HepG2 (cell line): ENCODE measurements at regions not wholly inside any gene's neighbourhood (a gene's known extent, or its start where the extent isn't known, plus 50 kb on each side); places are given as distances from the start of the nearest gene placed in this dataset.

Source experiments
- ATAC-seq: fragments of 200-7000 bp; cut with Tn5 transposase; 3 replicates; pipeline ENCODE4 v1.9.1; 2020; ENCODE audit warnings: mild to moderate bottlenecking, moderate library complexity
- BruUV-seq: library from RNA; stranded (reverse); fragments of 400-500 nt; replicated peaks from 2 replicates; lab custom pipeline; 2021; lab: Mats Ljungman, UMichigan
- CTCF ChIA-PET: fragments of 300-600 bp; formaldehyde crosslinking; extraction: SDS; loops from one replicate; lab custom pipeline; 2021; ENCODE audit warnings: low total read pairs, inconsistent platforms, low intra/inter-chr PET ratio; lab: Yijun Ruan, JAX
- POLR2A ChIA-PET: fragments of 350-600 bp; sonication (Branson Sonifier 250); formaldehyde crosslinking; loops from one replicate; lab custom pipeline; 2020; ENCODE audit warnings: antibody characterized with exemption, inconsistent platforms; lab: Yijun Ruan, JAX
- DNase-seq: peaks from one replicate; pipeline ENCODE4 v3.0.0-alpha.2; 2015; ENCODE audit warnings: low spot score
- FAIRE-seq: peaks from 3 replicates; lab custom pipeline; 2011; peaks lifted over from hg19 to GRCh38; lab: Jason Lieb, UNC
- H2AFZ ChIP-seq: one replicate; pipeline ENCODE4 v1.6.1; 2011; ENCODE audit warnings: low read length, inconsistent platforms
- H3K27ac ChIP-seq: fragments of 300-600 bp; 3 replicates; pipeline ENCODE4 v1.8.0; 2011; ENCODE audit warnings: mixed run types, mild to moderate bottlenecking, mixed read lengths, low read length, inconsistent platforms; ENCODE audit not compliant: insufficient read depth; ENCODE audit errors: extremely low read length
- H3K27me3 ChIP-seq, 2 experiments: fragments of 200-600 bp in 1 of 2; 2 replicates in 1 of 2; 3 replicates in 1 of 2; pipeline versions ENCODE4 v1.6.0 to v1.8.0; 2011; ENCODE audit warnings: low read length in 2 of 2, mild to moderate bottlenecking in 2 of 2, moderate library complexity in 2 of 2, inconsistent platforms in 1 of 2; ENCODE audit not compliant: insufficient read depth in 2 of 2, control insufficient read depth in 1 of 2
- H3K36me3 ChIP-seq, 2 experiments: fragments of 200-600 bp in 1 of 2; replicated peaks in 1 of 2; 2 replicates in 1 of 2; 3 replicates in 1 of 2; pipeline versions ENCODE4 v1.5.1 to v1.8.0; 2011; ENCODE audit warnings: low read length in 2 of 2, inconsistent platforms in 1 of 2; ENCODE audit not compliant: insufficient read depth in 2 of 2, control insufficient read depth in 1 of 2
- H3K4me1 ChIP-seq: 2 replicates; pipeline ENCODE4 v1.5.1; 2012; ENCODE audit warnings: low read length, inconsistent platforms; ENCODE audit not compliant: insufficient read depth
- H3K4me2 ChIP-seq: 2 replicates; pipeline ENCODE4 v1.6.0; 2011; ENCODE audit warnings: low read depth, low read length, inconsistent platforms
- H3K4me3 ChIP-seq, 3 experiments: fragments of 200-600 bp in 1 of 3; sonication (generic), shearing (Covaris generic) in 1 of 3; replicated peaks in 1 of 3; 2 replicates each; pipeline ENCODE4 v1.5.1; 2011 to 2016; ENCODE audit warnings: low read length in 3 of 3, inconsistent platforms in 2 of 3, low read depth in 2 of 3, mild to moderate bottlenecking in 2 of 3, control low read depth in 1 of 3, mixed read lengths in 1 of 3; ENCODE audit not compliant: insufficient read depth in 1 of 3
- H3K79me2 ChIP-seq: one replicate; pipeline ENCODE4 v1.6.1; 2011; ENCODE audit warnings: low read length, inconsistent platforms; ENCODE audit not compliant: insufficient read depth
- H3K9ac ChIP-seq: 2 replicates; pipeline ENCODE4 v1.6.0; 2011; ENCODE audit warnings: mild to moderate bottlenecking, low read depth, low read length, inconsistent platforms; ENCODE audit not compliant: insufficient read depth
- H3K9me3 ChIP-seq: 2 replicates; pipeline ENCODE4 v1.5.1; 2012; ENCODE audit warnings: mild to moderate bottlenecking, low read length
- H4K20me1 ChIP-seq: 2 replicates; pipeline ENCODE4 v1.6.0; 2011; ENCODE audit warnings: inconsistent platforms, mild to moderate bottlenecking, low read length, moderate library complexity; ENCODE audit not compliant: insufficient read depth
- AKAP8 ChIP-seq: sonication (generic); formaldehyde crosslinking; IDR thresholded peaks from 2 replicates; pipeline ENCODE4 v1.5.1; 2020; ENCODE audit warnings: mild to moderate bottlenecking, missing genetic modification reagents
- CREB1 ChIP-seq, 2 experiments: fragments of 450-650 bp in 1 of 2; IDR thresholded peaks; 2 replicates each; pipeline ENCODE4 v1.6.1; 2016 to 2017; ENCODE audit warnings: control low read depth in 1 of 2, mild to moderate bottlenecking in 1 of 2, missing compliant biosample characterization in 1 of 2, missing genetic modification characterization in 1 of 2
- KDM5B ChIP-seq: sonication (generic); formaldehyde crosslinking; IDR thresholded peaks from 2 replicates; pipeline ENCODE4 v1.4.0; 2020; ENCODE audit warnings: missing genetic modification reagents, mild to moderate bottlenecking, borderline replicate concordance
- PBX3 ChIP-seq: sonication (generic); formaldehyde crosslinking; IDR thresholded peaks from 2 replicates; pipeline ENCODE4 v1.8.1; 2023; ENCODE audit warnings: missing genetic modification reagents, inconsistent platforms, borderline replicate concordance
- TBX2 ChIP-seq: sonication (generic); formaldehyde crosslinking; IDR thresholded peaks from 2 replicates; pipeline ENCODE4 v1.5.0; 2020; ENCODE audit warnings: missing genetic modification reagents, mild to moderate bottlenecking, borderline replicate concordance
- ZNF432 ChIP-seq: sonication (generic); formaldehyde crosslinking; IDR thresholded peaks from 2 replicates; pipeline ENCODE4 v1.5.0; 2020; ENCODE audit warnings: missing genetic modification reagents, mild to moderate bottlenecking, borderline replicate concordance
- ZNF720 ChIP-seq: sonication (generic); formaldehyde crosslinking; IDR thresholded peaks from 2 replicates; pipeline ENCODE4 v1.4.0; 2020; ENCODE audit warnings: missing genetic modification reagents
- ZSCAN29 ChIP-seq: sonication (generic); formaldehyde crosslinking; conservative IDR thresholded peaks from 2 replicates; pipeline ENCODE4 v1.4.0; 2020; ENCODE audit warnings: mild to moderate bottlenecking, missing genetic modification reagents
- WGBS: methylation state at CpG from one replicate; pipeline ENCODE4 v1.1.6; 2017; ENCODE audit warnings: low lambda C conversion rate; 5-methylcytosine and 5-hydroxymethylcytosine counted together
- in situ Hi-C: cut with HindIII; loops from 2 replicates; pipeline ENCODE4 v1.10.0; 2017; ENCODE audit warnings: low pct_unique_long_range_greater_than_20kb; ENCODE audit not compliant: extremely low pct_ligation_motif_present
- intact Hi-C: fragments of 100-400 bp; cut with micrococcal nuclease; formaldehyde crosslinking; loops from one replicate; pipeline ENCODE4 v1.10.0; 2022; ENCODE audit not compliant: unreplicated experiment
- TF ChIP-seq, protein P1 (sequence below): sonication (generic); formaldehyde crosslinking; IDR thresholded peaks from 2 replicates; pipeline ENCODE4 v1.9.0; 2021; ENCODE audit warnings: missing genetic modification reagents, mild to moderate bottlenecking, borderline replicate concordance
- TF ChIP-seq, protein P2 (sequence below): sonication (generic); formaldehyde crosslinking; IDR thresholded peaks from 2 replicates; pipeline ENCODE4 v1.4.0; 2020; ENCODE audit warnings: missing genetic modification reagents
- TF ChIP-seq, protein P3 (sequence below): sonication (generic); formaldehyde crosslinking; IDR thresholded peaks from 2 replicates; pipeline ENCODE4 v1.4.0; 2020; ENCODE audit warnings: missing genetic modification reagents, borderline replicate concordance

DNA sequence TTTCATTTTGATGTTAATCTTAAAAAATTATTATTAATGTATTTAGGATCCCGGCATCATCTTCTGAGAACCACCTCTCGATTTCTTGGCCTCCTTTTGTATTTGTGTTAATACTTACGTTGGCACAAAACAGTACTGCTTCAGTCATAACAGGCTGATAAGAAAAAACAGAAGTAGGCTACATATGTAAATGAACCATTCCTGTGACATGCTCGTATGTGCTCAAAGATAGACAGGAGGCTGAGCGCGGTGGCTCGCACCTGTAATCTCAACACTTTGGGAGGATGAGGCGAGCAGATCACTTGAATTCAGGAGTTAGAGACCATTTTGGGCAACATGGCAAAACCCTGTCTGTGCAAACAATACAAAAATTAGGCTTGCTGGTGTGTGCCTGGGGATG lies 109.4 kb upstream of the H2AZ1 start:
- Histone ChIP-seq H3K4me3 (no peak overlapping the region), H3K27me3 (no peaks in the 10 kb centered on the region), H3K36me3 (no peaks in the 10 kb centered on the region), H2AFZ (no peak overlapping the region), H3K79me2 (no peaks in the 10 kb centered on the region), H3K4me2 (no peak overlapping the region), H3K27ac (no peak overlapping the region), H3K9me3 (no peaks in the 10 kb centered on the region), H3K4me1 (no peaks in the 10 kb centered on the region), H4K20me1 (no peaks in the 10 kb centered on the region), H3K9ac (no peak overlapping the region)
- no TSS peak for BruUV-seq
- in situ Hi-C loops = no loop called here
- CTCF ChIA-PET = no interaction called here
- 55% methylated on average over 8 of the region's 8 CpGs for WGBS
- intact Hi-C loops = no loop called here
- ATAC-seq = no peak
- no peak for FAIRE-seq
- POLR2A ChIA-PET = no interaction called here
- no peak for DNase-seq
- no peak for TF ChIP-seq ZSCAN29 (CRISPR knock-in tag)
- no peak for TF ChIP-seq TBX2 (CRISPR knock-in tag)
- no peak for TF ChIP-seq AKAP8 (CRISPR knock-in tag)
- no peak for TF ChIP-seq ZNF432
- TF ChIP-seq PBX3 (CRISPR knock-in tag) = no peak
- no peak for TF ChIP-seq ZNF720 (CRISPR knock-in tag)
- no peak for TF ChIP-seq KDM5B (CRISPR knock-in tag)
- TF ChIP-seq, protein P1, sequence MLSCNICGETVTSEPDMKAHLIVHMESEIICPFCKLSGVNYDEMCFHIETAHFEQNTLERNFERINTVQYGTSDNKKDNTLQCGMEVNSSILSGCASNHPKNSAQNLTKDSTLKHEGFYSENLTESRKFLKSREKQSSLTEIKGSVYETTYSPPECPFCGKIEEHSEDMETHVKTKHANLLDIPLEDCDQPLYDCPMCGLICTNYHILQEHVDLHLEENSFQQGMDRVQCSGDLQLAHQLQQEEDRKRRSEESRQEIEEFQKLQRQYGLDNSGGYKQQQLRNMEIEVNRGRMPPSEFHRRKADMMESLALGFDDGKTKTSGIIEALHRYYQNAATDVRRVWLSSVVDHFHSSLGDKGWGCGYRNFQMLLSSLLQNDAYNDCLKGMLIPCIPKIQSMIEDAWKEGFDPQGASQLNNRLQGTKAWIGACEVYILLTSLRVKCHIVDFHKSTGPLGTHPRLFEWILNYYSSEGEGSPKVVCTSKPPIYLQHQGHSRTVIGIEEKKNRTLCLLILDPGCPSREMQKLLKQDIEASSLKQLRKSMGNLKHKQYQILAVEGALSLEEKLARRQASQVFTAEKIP (CRISPR knock-in tag) = no peak
- TF ChIP-seq, protein P2, sequence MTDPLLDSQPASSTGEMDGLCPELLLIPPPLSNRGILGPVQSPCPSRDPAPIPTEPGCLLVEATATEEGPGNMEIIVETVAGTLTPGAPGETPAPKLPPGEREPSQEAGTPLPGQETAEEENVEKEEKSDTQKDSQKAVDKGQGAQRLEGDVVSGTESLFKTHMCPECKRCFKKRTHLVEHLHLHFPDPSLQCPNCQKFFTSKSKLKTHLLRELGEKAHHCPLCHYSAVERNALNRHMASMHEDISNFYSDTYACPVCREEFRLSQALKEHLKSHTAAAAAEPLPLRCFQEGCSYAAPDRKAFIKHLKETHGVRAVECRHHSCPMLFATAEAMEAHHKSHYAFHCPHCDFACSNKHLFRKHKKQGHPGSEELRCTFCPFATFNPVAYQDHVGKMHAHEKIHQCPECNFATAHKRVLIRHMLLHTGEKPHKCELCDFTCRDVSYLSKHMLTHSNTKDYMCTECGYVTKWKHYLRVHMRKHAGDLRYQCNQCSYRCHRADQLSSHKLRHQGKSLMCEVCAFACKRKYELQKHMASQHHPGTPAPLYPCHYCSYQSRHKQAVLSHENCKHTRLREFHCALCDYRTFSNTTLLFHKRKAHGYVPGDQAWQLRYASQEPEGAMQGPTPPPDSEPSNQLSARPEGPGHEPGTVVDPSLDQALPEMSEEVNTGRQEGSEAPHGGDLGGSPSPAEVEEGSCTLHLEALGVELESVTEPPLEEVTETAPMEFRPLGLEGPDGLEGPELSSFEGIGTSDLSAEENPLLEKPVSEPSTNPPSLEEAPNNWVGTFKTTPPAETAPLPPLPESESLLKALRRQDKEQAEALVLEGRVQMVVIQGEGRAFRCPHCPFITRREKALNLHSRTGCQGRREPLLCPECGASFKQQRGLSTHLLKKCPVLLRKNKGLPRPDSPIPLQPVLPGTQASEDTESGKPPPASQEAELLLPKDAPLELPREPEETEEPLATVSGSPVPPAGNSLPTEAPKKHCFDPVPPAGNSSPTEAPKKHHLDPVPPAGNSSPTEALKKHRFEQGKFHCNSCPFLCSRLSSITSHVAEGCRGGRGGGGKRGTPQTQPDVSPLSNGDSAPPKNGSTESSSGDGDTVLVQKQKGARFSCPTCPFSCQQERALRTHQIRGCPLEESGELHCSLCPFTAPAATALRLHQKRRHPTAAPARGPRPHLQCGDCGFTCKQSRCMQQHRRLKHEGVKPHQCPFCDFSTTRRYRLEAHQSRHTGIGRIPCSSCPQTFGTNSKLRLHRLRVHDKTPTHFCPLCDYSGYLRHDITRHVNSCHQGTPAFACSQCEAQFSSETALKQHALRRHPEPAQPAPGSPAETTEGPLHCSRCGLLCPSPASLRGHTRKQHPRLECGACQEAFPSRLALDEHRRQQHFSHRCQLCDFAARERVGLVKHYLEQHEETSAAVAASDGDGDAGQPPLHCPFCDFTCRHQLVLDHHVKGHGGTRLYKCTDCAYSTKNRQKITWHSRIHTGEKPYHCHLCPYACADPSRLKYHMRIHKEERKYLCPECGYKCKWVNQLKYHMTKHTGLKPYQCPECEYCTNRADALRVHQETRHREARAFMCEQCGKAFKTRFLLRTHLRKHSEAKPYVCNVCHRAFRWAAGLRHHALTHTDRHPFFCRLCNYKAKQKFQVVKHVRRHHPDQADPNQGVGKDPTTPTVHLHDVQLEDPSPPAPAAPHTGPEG = no peak
- TF ChIP-seq, protein P3, sequence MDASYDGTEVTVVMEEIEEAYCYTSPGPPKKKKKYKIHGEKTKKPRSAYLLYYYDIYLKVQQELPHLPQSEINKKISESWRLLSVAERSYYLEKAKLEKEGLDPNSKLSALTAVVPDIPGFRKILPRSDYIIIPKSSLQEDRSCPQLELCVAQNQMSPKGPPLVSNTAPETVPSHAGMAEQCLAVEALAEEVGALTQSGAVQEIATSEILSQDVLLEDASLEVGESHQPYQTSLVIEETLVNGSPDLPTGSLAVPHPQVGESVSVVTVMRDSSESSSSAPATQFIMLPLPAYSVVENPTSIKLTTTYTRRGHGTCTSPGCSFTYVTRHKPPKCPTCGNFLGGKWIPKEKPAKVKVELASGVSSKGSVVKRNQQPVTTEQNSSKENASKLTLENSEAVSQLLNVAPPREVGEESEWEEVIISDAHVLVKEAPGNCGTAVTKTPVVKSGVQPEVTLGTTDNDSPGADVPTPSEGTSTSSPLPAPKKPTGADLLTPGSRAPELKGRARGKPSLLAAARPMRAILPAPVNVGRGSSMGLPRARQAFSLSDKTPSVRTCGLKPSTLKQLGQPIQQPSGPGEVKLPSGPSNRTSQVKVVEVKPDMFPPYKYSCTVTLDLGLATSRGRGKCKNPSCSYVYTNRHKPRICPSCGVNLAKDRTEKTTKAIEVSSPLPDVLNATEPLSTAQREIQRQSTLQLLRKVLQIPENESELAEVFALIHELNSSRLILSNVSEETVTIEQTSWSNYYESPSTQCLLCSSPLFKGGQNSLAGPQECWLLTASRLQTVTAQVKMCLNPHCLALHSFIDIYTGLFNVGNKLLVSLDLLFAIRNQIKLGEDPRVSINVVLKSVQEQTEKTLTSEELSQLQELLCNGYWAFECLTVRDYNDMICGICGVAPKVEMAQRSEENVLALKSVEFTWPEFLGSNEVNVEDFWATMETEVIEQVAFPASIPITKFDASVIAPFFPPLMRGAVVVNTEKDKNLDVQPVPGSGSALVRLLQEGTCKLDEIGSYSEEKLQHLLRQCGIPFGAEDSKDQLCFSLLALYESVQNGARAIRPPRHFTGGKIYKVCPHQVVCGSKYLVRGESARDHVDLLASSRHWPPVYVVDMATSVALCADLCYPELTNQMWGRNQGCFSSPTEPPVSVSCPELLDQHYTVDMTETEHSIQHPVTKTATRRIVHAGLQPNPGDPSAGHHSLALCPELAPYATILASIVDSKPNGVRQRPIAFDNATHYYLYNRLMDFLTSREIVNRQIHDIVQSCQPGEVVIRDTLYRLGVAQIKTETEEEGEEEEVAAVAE (CRISPR knock-in tag) = no peak
- no peak for TF ChIP-seq CREB1 (IDR thresholded peaks at IDR 0.05)
- TF ChIP-seq CREB1 (CRISPR knock-in tag; IDR thresholded peaks at IDR 0.05) = no peak
